H1 (cell line): ENCODE measurements at regions not wholly inside any gene's neighbourhood (a gene's known extent, or its start where the extent isn't known, plus 50 kb on each side); places are given as distances from the start of the nearest gene placed in this dataset.

Experiments
- CTCF ChIA-PET: fragments of 300-600 bp; sonication (Branson Sonifier 250); formaldehyde crosslinking; loops from one replicate; lab custom pipeline; 2021; ENCODE audit not compliant: partially characterized antibody; lab: Charles Lee
- POLR2A ChIA-PET: fragments of 300-600 bp; sonication (Branson Sonifier 250); formaldehyde crosslinking; loops from one replicate; lab custom pipeline; 2021; ENCODE audit warnings: inconsistent platforms; ENCODE audit not compliant: partially characterized antibody; lab: Charles Lee
- DNase-seq, 2 experiments: peaks; one replicate each; pipeline versions ENCODE4 v3.0.0 to v3.0.0-alpha.2; 2010 to 2022; ENCODE audit warnings: low spot score in 2 of 2, low read depth in 1 of 2, mixed read lengths in 1 of 2
- FAIRE-seq: peaks from 2 replicates; lab custom pipeline; 2011; peaks lifted over from hg19 to GRCh38; lab: Jason Lieb, UNC
- H2AFZ ChIP-seq: 2 replicates; pipeline ENCODE4 v1.8.1; 2012; ENCODE audit warnings: low read length, inconsistent platforms
- H2AK5ac ChIP-seq: 2 replicates; pipeline ENCODE4 v1.6.1; 2013; ENCODE audit warnings: low read depth, low read length
- H2BK120ac ChIP-seq: replicated peaks from 2 replicates; pipeline ENCODE3; 2013; ENCODE audit warnings: low read depth, low read length, inconsistent platforms
- H2BK12ac ChIP-seq: 2 replicates; pipeline ENCODE4 v1.6.1; 2013; ENCODE audit warnings: low read depth, low read length
- H2BK15ac ChIP-seq: 2 replicates; pipeline ENCODE4 v1.6.1; 2013; ENCODE audit warnings: low read length
- H2BK20ac ChIP-seq: 2 replicates; pipeline ENCODE4 v1.6.1; 2013; ENCODE audit warnings: low read length
- H2BK5ac ChIP-seq: 2 replicates; pipeline ENCODE4 v1.6.1; 2013; ENCODE audit warnings: low read depth, low read length
- H3K14ac ChIP-seq: 2 replicates; pipeline ENCODE4 v1.6.1; 2013; ENCODE audit warnings: inconsistent platforms; ENCODE audit not compliant: insufficient read length
- H3K18ac ChIP-seq: 2 replicates; pipeline ENCODE4 v1.6.1; 2013; ENCODE audit warnings: low read length; ENCODE audit errors: extremely low read depth
- H3K23ac ChIP-seq: 2 replicates; pipeline ENCODE4 v1.6.1; 2013; ENCODE audit warnings: inconsistent platforms; ENCODE audit not compliant: insufficient read length
- H3K23me2 ChIP-seq: 2 replicates; pipeline ENCODE4 v1.6.1; 2013; ENCODE audit warnings: low read depth, low read length
- H3K27ac ChIP-seq: 2 replicates; pipeline ENCODE4 v1.6.1; 2011; ENCODE audit warnings: low read depth, low read length, inconsistent platforms
- H3K27me3 ChIP-seq, 4 experiments: replicated peaks in 1 of 4; 1 replicate in 1 of 4; 2 replicates in 3 of 4; pipeline versions ENCODE4 v1.6.1 to v1.8.1; 2011 to 2013; ENCODE audit warnings: low read length in 3 of 4, mild to moderate bottlenecking in 3 of 4, inconsistent platforms in 2 of 4, mixed read lengths in 2 of 4, moderate library complexity in 1 of 4; ENCODE audit not compliant: control insufficient read depth in 3 of 4, insufficient read depth in 3 of 4; ENCODE audit errors: extremely low read depth in 1 of 4
- H3K36me3 ChIP-seq, 4 experiments: 2 replicates each; pipeline versions ENCODE4 v1.6.1 to v1.8.1; 2011 to 2013; ENCODE audit warnings: mild to moderate bottlenecking in 4 of 4, low read length in 3 of 4, moderate library complexity in 2 of 4, control low read depth in 1 of 4, inconsistent platforms in 1 of 4; ENCODE audit not compliant: insufficient read depth in 4 of 4, control insufficient read depth in 2 of 4
- H3K4ac ChIP-seq: replicated peaks from 2 replicates; pipeline ENCODE3; 2013; ENCODE audit warnings: low read length, low read depth, mixed read lengths, inconsistent platforms; ENCODE audit not compliant: insufficient read length
- H3K4me1 ChIP-seq, 4 experiments: replicated peaks in 1 of 4; 1 replicate in 1 of 4; 2 replicates in 3 of 4; pipeline versions ENCODE4 v1.6.1 to v1.8.1; 2011 to 2013; ENCODE audit warnings: low read length in 3 of 4, inconsistent platforms in 2 of 4, mixed read lengths in 1 of 4; ENCODE audit not compliant: insufficient read depth in 4 of 4, control insufficient read depth in 3 of 4
- H3K4me2 ChIP-seq, 2 experiments: 2 replicates each; pipeline versions ENCODE4 v1.6.1 to v1.8.1; 2011 to 2013; ENCODE audit warnings: low read depth in 2 of 2, low read length in 2 of 2, control low read depth in 1 of 2, inconsistent platforms in 1 of 2, mild to moderate bottlenecking in 1 of 2; ENCODE audit not compliant: insufficient read depth in 1 of 2
- H3K4me3 ChIP-seq, 4 experiments: fragments of 200-600, 300-600 bp in 1 of 4; sonication (generic), shearing (Covaris generic), sonication (Bioruptor Twin) in 1 of 4; 2 replicates each; pipeline versions ENCODE4 v1.5.1 to v1.8.1; 2011 to 2016; ENCODE audit warnings: low read length in 4 of 4, low read depth in 3 of 4, control low read depth in 2 of 4, inconsistent platforms in 2 of 4, mild to moderate bottlenecking in 2 of 4, mixed read lengths in 1 of 4, moderate library complexity in 1 of 4; ENCODE audit not compliant: insufficient read depth in 2 of 4; ENCODE audit errors: extremely low read depth in 1 of 4
- H3K56ac ChIP-seq: replicated peaks from 2 replicates; pipeline ENCODE3; 2013; ENCODE audit warnings: low read depth, mild to moderate bottlenecking, mixed read lengths, low read length, inconsistent platforms; ENCODE audit not compliant: insufficient read length
- H3K79me1 ChIP-seq: 2 replicates; pipeline ENCODE4 v1.6.1; 2013; ENCODE audit warnings: low read depth, low read length, control low read depth
- H3K79me2 ChIP-seq, 2 experiments: 2 replicates each; pipeline versions ENCODE4 v1.6.1 to v1.8.1; 2012 to 2013; ENCODE audit warnings: low read length in 2 of 2, mild to moderate bottlenecking in 2 of 2, inconsistent platforms in 1 of 2; ENCODE audit not compliant: insufficient read depth in 2 of 2, control insufficient read depth in 1 of 2
- H3K9ac ChIP-seq, 4 experiments: replicated peaks in 1 of 4; 1 replicate in 1 of 4; 2 replicates in 3 of 4; pipeline versions ENCODE4 v1.6.1 to v1.8.1; 2011 to 2013; ENCODE audit warnings: low read depth in 3 of 4, low read length in 3 of 4, control low read depth in 2 of 4, mild to moderate bottlenecking in 2 of 4, moderate library complexity in 2 of 4, inconsistent platforms in 1 of 4; ENCODE audit errors: extremely low read depth in 1 of 4
- H3K9me3 ChIP-seq, 2 experiments: 2 replicates each; pipeline versions ENCODE4 v1.6.1 to v1.8.1; 2012 to 2013; ENCODE audit warnings: mild to moderate bottlenecking in 2 of 2, moderate library complexity in 2 of 2, control low read depth in 1 of 2, inconsistent platforms in 1 of 2, low read depth in 1 of 2, low read length in 1 of 2, mixed read lengths in 1 of 2; ENCODE audit not compliant: insufficient read depth in 2 of 2
- H4K20me1 ChIP-seq, 2 experiments: replicated peaks in 1 of 2; 2 replicates each; pipeline versions ENCODE3 to v1.8.1; 2011 to 2013; ENCODE audit warnings: inconsistent platforms in 2 of 2, low read length in 2 of 2, mild to moderate bottlenecking in 1 of 2; ENCODE audit not compliant: insufficient read depth in 2 of 2, control insufficient read depth in 1 of 2
- H4K5ac ChIP-seq: 2 replicates; pipeline ENCODE4 v1.6.1; 2013; ENCODE audit warnings: low read length, low read depth, mixed read lengths, inconsistent platforms; ENCODE audit not compliant: insufficient read length
- H4K8ac ChIP-seq: 2 replicates; pipeline ENCODE4 v1.8.0; 2013; ENCODE audit warnings: mild to moderate bottlenecking, moderate library complexity, low read length, inconsistent platforms; ENCODE audit not compliant: insufficient read depth; ENCODE audit errors: extremely low read depth
- H4K91ac ChIP-seq: replicated peaks from 2 replicates; pipeline ENCODE3; 2013; ENCODE audit warnings: low read length, mixed read lengths, inconsistent platforms; ENCODE audit not compliant: insufficient read length
- MAX ChIP-seq: IDR thresholded peaks from 2 replicates; pipeline ENCODE4 v1.6.1; 2012; ENCODE audit warnings: inconsistent platforms
- USF2 ChIP-seq: IDR thresholded peaks from 2 replicates; pipeline ENCODE4 v1.6.1; 2011; ENCODE audit warnings: low read length, improper control_type of control experiment
- WGBS, 2 experiments: shearing (Covaris generic) in 1 of 2; methylation state at CpG; one replicate each; pipeline versions ENCODE4 v1.1.6 to v1.1.7; 2013 to 2015; ENCODE audit warnings: low lambda C conversion rate in 2 of 2, mixed read lengths in 2 of 2, inconsistent platforms in 1 of 2, low coverage in 1 of 2, missing lambda C conversion rate in 1 of 2; ENCODE audit not compliant: insufficient replicate concordance in 2 of 2, insufficient coverage in 1 of 2, insufficient read length in 1 of 2; ENCODE audit errors: extremely low coverage in 1 of 2, missing lambda C conversion rate in 1 of 2; 5-methylcytosine and 5-hydroxymethylcytosine counted together
- TF ChIP-seq, protein P1 (sequence below): IDR thresholded peaks from 2 replicates; pipeline ENCODE4 v1.6.1; 2012; ENCODE audit warnings: inconsistent platforms

DNA sequence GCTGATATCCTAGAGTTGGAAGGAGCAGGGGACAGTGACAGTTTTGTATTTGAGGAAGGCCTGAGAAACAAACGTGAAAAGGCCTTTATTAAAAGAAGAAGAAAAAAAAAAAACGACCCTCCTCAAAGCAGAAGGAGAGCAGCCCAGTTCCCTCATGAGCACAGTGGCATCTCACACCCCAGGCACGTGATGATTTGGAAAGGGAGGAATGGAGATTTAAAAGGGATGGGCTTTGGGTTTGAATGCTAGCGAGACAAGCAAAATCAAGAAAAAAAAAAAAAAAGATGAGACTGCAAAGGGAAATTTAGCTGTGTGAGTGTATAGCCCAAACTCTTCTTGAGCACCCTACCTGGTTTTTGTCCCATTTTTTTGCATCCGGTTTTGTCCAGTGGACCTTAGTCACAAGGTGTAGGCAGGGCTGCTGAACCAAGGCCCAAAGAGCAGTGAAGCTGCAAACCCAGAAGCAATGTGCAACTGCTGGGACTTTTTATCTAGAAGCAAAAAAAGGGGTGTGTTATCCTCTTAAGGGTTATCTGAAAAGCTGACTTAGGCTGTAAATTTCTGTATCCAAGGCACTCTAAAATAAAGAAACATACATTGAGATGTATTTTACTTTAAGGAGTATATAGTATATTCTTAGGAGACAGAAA lies 54.5 kb upstream of the RREB1 start:
- Histone ChIP-seq H2AK5ac (no peak overlapping the region), H2BK20ac (no peak overlapping the region), H3K36me3 (no peaks in the 10 kb centered on the region), H3K9me3 (no peaks in the 10 kb centered on the region), H3K27ac (no peak overlapping the region), H3K9ac (no peak overlapping the region), H3K4me2 (peak overlapping the region; percentile 97 to 98), H2BK15ac (no peak overlapping the region), H3K79me1 (no peaks in the 10 kb centered on the region), H3K23ac (no peak overlapping the region), H3K4ac (no peak overlapping the region), H3K14ac (no peak overlapping the region), H4K91ac (no peak overlapping the region), H4K5ac (no peak overlapping the region), H4K20me1 (no peaks in the 10 kb centered on the region), H2BK12ac (no peak overlapping the region), H3K4me3 (peak overlapping the region in 2 of 4 experiments; percentile 78 to 83; a peak in 3 of 8 replicates), H4K8ac (no peak overlapping the region), H3K27me3 (peaks cover 0 to 16% (median 9%) of the 10 kb centered on the region in 4 experiments; a peak in 5 of 7 replicates), H2BK5ac (no peak overlapping the region), H3K18ac (no peak overlapping the region), H2BK120ac (no peak overlapping the region), H3K23me2 (peaks cover 15% of the 10 kb centered on the region), H2AFZ (no peak overlapping the region), H3K4me1 (peaks cover 2 to 5% (median 5%) of the 10 kb centered on the region in 4 experiments; a peak in 4 of 7 replicates), H3K56ac (no peak overlapping the region), H3K79me2 (no peaks in the 10 kb centered on the region)
- no peak for DNase-seq
- POLR2A ChIA-PET = interaction anchor here (1.4 to 1.7 kb wide), 2 partner anchors 53 to 186 kb away, joined by 4 to 7 read pairs; no protein-coding TSS in a partner anchor
- CTCF ChIA-PET = interaction anchor here (0.6 to 0.7 kb wide), 2 partner anchors 13 to 23 kb away, joined by 3 read pairs; no protein-coding TSS in a partner anchor
- 33% methylated on average over 5 of the region's 5 CpGs; no CpG with 5 or more reads in 1 of the 2 experiments for WGBS, 2 experiments
- FAIRE-seq = no peak
- TF ChIP-seq USF2 = no peak
- TF ChIP-seq, protein P1, sequence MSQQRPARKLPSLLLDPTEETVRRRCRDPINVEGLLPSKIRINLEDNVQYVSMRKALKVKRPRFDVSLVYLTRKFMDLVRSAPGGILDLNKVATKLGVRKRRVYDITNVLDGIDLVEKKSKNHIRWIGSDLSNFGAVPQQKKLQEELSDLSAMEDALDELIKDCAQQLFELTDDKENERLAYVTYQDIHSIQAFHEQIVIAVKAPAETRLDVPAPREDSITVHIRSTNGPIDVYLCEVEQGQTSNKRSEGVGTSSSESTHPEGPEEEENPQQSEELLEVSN = peak; percentile 60
- TF ChIP-seq MAX = peak; percentile 60
